Esophagus muscularis mucosa (tissue), 4 donors: ENCODE measurements at regions not wholly inside any gene's neighbourhood (a gene's known extent, or its start where the extent isn't known, plus 50 kb on each side); places are given as distances from the start of the nearest gene placed in this dataset.

ENCODE experiments used
- CTCF ChIP-seq, 3 experiments: fragments of 200-600 bp in 2 of 3; fragments of 450-650 bp in 1 of 3; sonication (generic) in 2 of 3; IDR thresholded peaks; one replicate each; pipeline ENCODE4 v1.5.1; 2017 to 2019; ENCODE audit warnings: antibody characterized with exemption in 3 of 3, mild to moderate bottlenecking in 2 of 3, moderate library complexity in 1 of 3
- EP300 ChIP-seq: sonication (generic); formaldehyde crosslinking; IDR thresholded peaks from one replicate; pipeline ENCODE4 v1.6.1; 2017; ENCODE audit warnings: antibody characterized with exemption
- POLR2A ChIP-seq: fragments of 450-650 bp; IDR thresholded peaks from one replicate; pipeline ENCODE4 v1.6.1; 2017; ENCODE audit warnings: antibody characterized with exemption, moderate library complexity, mild to moderate bottlenecking, low read depth
- POLR2AphosphoS5 ChIP-seq, 2 donors: sonication (generic); formaldehyde crosslinking; IDR thresholded peaks; one replicate each; pipeline ENCODE4 v1.6.1; 2017; ENCODE audit warnings: antibody characterized with exemption in 2 of 2

- TF ChIP-seq POLR2AphosphoS5 (IDR thresholded peaks at IDR 0.05), result no peak
- TF ChIP-seq CTCF (IDR thresholded peaks at IDR 0.05), result no peak
- no peak for TF ChIP-seq POLR2A
- no peak for TF ChIP-seq EP300
These were observed 391.3 kb downstream of the EMP1 start for GRCh38 chr12:13587721-13588390.
